ENCODE measurements at regions not wholly inside any gene's neighbourhood (a gene's known extent, or its start where the extent isn't known, plus 50 kb on each side); places are given as distances from the start of the nearest gene placed in this dataset.

GRCh38 chr2:78541451-78542267 is 483.8 kb upstream of the REG3G start:
- 71% methylated on average over 17 of the region's 17 CpGs for WGBS
- TF ChIP-seq, protein P1, sequence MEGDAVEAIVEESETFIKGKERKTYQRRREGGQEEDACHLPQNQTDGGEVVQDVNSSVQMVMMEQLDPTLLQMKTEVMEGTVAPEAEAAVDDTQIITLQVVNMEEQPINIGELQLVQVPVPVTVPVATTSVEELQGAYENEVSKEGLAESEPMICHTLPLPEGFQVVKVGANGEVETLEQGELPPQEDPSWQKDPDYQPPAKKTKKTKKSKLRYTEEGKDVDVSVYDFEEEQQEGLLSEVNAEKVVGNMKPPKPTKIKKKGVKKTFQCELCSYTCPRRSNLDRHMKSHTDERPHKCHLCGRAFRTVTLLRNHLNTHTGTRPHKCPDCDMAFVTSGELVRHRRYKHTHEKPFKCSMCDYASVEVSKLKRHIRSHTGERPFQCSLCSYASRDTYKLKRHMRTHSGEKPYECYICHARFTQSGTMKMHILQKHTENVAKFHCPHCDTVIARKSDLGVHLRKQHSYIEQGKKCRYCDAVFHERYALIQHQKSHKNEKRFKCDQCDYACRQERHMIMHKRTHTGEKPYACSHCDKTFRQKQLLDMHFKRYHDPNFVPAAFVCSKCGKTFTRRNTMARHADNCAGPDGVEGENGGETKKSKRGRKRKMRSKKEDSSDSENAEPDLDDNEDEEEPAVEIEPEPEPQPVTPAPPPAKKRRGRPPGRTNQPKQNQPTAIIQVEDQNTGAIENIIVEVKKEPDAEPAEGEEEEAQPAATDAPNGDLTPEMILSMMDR (IDR thresholded peaks at IDR 0.05; ENCODE audit: low read depth, low read length, missing input control), result no peak
- TF ChIP-seq FOXA2 (IDR thresholded peaks at IDR 0.05) (no peak), YY1 (IDR thresholded peaks at IDR 0.05) (no peak), RAD21 (IDR thresholded peaks at IDR 0.05) (no peak), JUND (IDR thresholded peaks at IDR 0.05) (no peak), NR2F2 (IDR thresholded peaks at IDR 0.05) (no peak)
- Histone ChIP-seq H3K27ac (ENCODE audit: low read depth in 1 of 2, low read length in 2 of 2) (no peak overlapping the region), H3K4me1 (ENCODE audit: control insufficient read depth in 4 of 4, insufficient read depth in 4 of 4, low read length in 3 of 4) (no peaks in the 10 kb centered on the region), H3K36me3 (ENCODE audit: control insufficient read depth in 4 of 4, insufficient read depth in 3 of 4, low read depth in 1 of 4, low read length in 3 of 4) (no peaks in the 10 kb centered on the region), H3K27me3 (ENCODE audit: control insufficient read depth in 4 of 4, insufficient read depth in 4 of 4, low read length in 3 of 4) (no peaks in the 10 kb centered on the region), H3K4me3 (ENCODE audit: low read depth in 1 of 3, low read length in 3 of 3) (no peak overlapping the region), H3K9ac (ENCODE audit: low read depth in 1 of 2, low read length in 2 of 2) (no peak overlapping the region), H3K9me3 (ENCODE audit: control insufficient read depth in 4 of 4, low read length in 3 of 4) (peaks cover 0 to 3% (median 0%) of the 10 kb centered on the region in 4 donors)
- DNase-seq (ENCODE audit: low spot score), result no peak

DNA sequence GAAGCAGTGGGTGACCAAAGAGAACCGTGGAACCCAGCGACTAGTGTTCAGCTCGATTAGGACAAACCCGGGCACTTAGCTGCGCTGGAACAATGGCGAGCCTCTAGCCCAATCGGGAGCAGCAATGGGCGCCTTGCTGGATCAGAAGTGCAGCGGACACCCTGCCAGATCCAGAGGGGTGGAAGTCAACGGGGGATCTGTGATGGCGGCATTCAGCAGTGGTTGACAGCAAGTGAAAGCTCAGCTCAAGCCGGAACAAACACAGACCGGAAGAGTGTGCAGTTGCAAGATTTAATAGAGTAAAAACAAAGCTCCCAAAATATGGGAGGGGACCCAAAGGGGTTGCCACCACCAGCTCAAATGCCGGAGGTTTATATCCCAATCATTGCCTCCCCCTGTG is 478.7 kb upstream of the REG3G start:
- WGBS, result 86% methylated on average over 14 of the region's 14 CpGs

GRCh38 chr2:78549766-78550165 is 475.7 kb upstream of the REG3G start:
- Histone ChIP-seq H3K4me3 (ENCODE audit: low read depth in 1 of 3, low read length in 3 of 3) (no peak overlapping the region), H3K27ac (ENCODE audit: low read depth in 1 of 2, low read length in 2 of 2) (no peak overlapping the region), H3K9me3 (ENCODE audit: control insufficient read depth in 4 of 4, low read length in 3 of 4) (no peaks in the 10 kb centered on the region), H3K9ac (ENCODE audit: low read depth in 1 of 2, low read length in 2 of 2) (no peak overlapping the region), H3K27me3 (ENCODE audit: control insufficient read depth in 4 of 4, insufficient read depth in 4 of 4, low read length in 3 of 4) (peaks cover 0 to 5% (median 0%) of the 10 kb centered on the region in 4 donors), H3K4me1 (ENCODE audit: control insufficient read depth in 4 of 4, insufficient read depth in 4 of 4, low read length in 3 of 4) (no peaks in the 10 kb centered on the region), H3K36me3 (ENCODE audit: control insufficient read depth in 4 of 4, insufficient read depth in 3 of 4, low read depth in 1 of 4, low read length in 3 of 4) (no peaks in the 10 kb centered on the region)
- no peak for DNase-seq (ENCODE audit: low spot score)
- WGBS, result 78% methylated on average over 2 of the region's 2 CpGs
- TF ChIP-seq EGR1 (IDR thresholded peaks at IDR 0.05; ENCODE audit: low read depth in 2 of 2), result no peak
- no peak for TF ChIP-seq MAX (IDR thresholded peaks at IDR 0.05)
- TF ChIP-seq, protein P1 (IDR thresholded peaks at IDR 0.05; ENCODE audit: low read depth, low read length, missing input control), result no peak
- no peak for TF ChIP-seq FOXA2 (IDR thresholded peaks at IDR 0.05)
- no peak for TF ChIP-seq ATF3 (IDR thresholded peaks at IDR 0.05)
- TF ChIP-seq FOXA1 (IDR thresholded peaks at IDR 0.05), result no peak
- no peak for TF ChIP-seq RXRA (IDR thresholded peaks at IDR 0.05)
- TF ChIP-seq, protein P2, sequence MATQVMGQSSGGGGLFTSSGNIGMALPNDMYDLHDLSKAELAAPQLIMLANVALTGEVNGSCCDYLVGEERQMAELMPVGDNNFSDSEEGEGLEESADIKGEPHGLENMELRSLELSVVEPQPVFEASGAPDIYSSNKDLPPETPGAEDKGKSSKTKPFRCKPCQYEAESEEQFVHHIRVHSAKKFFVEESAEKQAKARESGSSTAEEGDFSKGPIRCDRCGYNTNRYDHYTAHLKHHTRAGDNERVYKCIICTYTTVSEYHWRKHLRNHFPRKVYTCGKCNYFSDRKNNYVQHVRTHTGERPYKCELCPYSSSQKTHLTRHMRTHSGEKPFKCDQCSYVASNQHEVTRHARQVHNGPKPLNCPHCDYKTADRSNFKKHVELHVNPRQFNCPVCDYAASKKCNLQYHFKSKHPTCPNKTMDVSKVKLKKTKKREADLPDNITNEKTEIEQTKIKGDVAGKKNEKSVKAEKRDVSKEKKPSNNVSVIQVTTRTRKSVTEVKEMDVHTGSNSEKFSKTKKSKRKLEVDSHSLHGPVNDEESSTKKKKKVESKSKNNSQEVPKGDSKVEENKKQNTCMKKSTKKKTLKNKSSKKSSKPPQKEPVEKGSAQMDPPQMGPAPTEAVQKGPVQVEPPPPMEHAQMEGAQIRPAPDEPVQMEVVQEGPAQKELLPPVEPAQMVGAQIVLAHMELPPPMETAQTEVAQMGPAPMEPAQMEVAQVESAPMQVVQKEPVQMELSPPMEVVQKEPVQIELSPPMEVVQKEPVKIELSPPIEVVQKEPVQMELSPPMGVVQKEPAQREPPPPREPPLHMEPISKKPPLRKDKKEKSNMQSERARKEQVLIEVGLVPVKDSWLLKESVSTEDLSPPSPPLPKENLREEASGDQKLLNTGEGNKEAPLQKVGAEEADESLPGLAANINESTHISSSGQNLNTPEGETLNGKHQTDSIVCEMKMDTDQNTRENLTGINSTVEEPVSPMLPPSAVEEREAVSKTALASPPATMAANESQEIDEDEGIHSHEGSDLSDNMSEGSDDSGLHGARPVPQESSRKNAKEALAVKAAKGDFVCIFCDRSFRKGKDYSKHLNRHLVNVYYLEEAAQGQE (IDR thresholded peaks at IDR 0.05), result no peak
- TF ChIP-seq RAD21 (IDR thresholded peaks at IDR 0.05), result no peak
- TF ChIP-seq NR2F2 (IDR thresholded peaks at IDR 0.05), result no peak
- TF ChIP-seq GABPA (IDR thresholded peaks at IDR 0.05 in 1 of 2, conservative IDR thresholded peaks at IDR 0.05 in 1 of 2), result no peak
- TF ChIP-seq, protein P3, sequence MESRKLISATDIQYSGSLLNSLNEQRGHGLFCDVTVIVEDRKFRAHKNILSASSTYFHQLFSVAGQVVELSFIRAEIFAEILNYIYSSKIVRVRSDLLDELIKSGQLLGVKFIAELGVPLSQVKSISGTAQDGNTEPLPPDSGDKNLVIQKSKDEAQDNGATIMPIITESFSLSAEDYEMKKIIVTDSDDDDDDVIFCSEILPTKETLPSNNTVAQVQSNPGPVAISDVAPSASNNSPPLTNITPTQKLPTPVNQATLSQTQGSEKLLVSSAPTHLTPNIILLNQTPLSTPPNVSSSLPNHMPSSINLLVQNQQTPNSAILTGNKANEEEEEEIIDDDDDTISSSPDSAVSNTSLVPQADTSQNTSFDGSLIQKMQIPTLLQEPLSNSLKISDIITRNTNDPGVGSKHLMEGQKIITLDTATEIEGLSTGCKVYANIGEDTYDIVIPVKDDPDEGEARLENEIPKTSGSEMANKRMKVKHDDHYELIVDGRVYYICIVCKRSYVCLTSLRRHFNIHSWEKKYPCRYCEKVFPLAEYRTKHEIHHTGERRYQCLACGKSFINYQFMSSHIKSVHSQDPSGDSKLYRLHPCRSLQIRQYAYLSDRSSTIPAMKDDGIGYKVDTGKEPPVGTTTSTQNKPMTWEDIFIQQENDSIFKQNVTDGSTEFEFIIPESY (IDR thresholded peaks at IDR 0.05), result no peak

More for the DNA sequence above, 478.7 kb upstream of the REG3G start:
- H3K27ac ChIP-seq (ENCODE audit: low read depth in 1 of 2, low read length in 2 of 2), result no peak overlapping the region
- H3K36me3 ChIP-seq (ENCODE audit: control insufficient read depth in 4 of 4, insufficient read depth in 3 of 4, low read depth in 1 of 4, low read length in 3 of 4), result no peaks in the 10 kb centered on the region
- H3K9me3 ChIP-seq (ENCODE audit: control insufficient read depth in 4 of 4, low read length in 3 of 4), result peaks cover 0 to 2% (median 0%) of the 10 kb centered on the region in 4 donors
- no peak for TF ChIP-seq TAF1 (conservative IDR thresholded peaks at IDR 0.05)
- TF ChIP-seq MAX (IDR thresholded peaks at IDR 0.05), result no peak
- no peak for TF ChIP-seq JUND (IDR thresholded peaks at IDR 0.05)
- no peak overlapping the region for H3K9ac ChIP-seq (ENCODE audit: low read depth in 1 of 2, low read length in 2 of 2)
- no peaks in the 10 kb centered on the region for H3K4me1 ChIP-seq (ENCODE audit: control insufficient read depth in 4 of 4, insufficient read depth in 4 of 4, low read length in 3 of 4)
- no peak overlapping the region for H3K4me3 ChIP-seq (ENCODE audit: low read depth in 1 of 3, low read length in 3 of 3)
- H3K27me3 ChIP-seq (ENCODE audit: control insufficient read depth in 4 of 4, insufficient read depth in 4 of 4, low read length in 3 of 4), result peaks cover 0 to 5% (median 0%) of the 10 kb centered on the region in 4 donors
- no peak for DNase-seq (ENCODE audit: low spot score)
